ENCODE measurements at regions not wholly inside any gene's neighbourhood (a gene's known extent, or its start where the extent isn't known, plus 50 kb on each side); places are given as distances from the start of the nearest gene placed in this dataset.
"Not testable (repeated sequence)": the region's sequence is repeated elsewhere in the genome, so short reads cannot be mapped to it uniquely, and the experiment has no call there.

DNA sequence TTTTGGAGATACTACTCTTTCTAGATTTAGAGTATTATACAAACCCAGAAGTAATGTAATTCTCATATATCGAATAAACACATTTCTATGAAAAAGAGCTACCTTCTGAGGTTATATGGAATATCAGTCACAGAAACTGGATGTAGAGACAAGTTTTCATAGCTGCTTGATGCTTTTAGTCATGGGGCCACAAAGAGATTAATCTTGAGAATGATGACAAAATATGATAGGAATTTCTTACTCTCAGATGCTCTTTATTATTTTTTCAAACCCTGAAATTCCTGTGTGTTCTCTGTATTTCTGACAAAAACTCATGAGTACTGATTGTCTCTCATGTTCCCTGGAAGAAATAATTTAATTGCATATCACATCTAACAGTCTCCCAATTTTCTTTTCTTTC is 662.5 kb downstream of the RAPGEF2 start:
- DNase-seq = no peak
- intact Hi-C loops (cut with DNase I) = no loop called here

DNA sequence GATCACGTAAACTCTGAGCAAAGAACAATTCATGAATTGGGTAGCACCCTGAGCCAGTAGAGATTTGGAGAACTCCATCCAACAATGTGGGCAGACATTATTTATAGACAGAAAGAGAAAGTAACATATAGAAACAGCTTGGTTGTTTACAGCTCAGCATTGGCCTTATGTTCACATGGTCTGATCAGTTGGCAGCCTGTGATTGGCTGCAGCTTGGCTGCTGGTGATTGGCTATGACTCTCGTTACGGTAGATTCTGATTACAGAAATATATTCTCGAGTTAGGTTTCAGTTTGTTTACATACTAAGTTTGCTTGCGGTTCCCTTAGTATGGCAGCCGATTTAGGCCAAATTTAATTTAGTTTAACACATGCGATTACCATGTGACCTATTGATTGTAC is 663.4 kb downstream of the RAPGEF2 start:
- intact Hi-C loops (cut with DNase I) = no loop called here
- no peak for DNase-seq

DNA sequence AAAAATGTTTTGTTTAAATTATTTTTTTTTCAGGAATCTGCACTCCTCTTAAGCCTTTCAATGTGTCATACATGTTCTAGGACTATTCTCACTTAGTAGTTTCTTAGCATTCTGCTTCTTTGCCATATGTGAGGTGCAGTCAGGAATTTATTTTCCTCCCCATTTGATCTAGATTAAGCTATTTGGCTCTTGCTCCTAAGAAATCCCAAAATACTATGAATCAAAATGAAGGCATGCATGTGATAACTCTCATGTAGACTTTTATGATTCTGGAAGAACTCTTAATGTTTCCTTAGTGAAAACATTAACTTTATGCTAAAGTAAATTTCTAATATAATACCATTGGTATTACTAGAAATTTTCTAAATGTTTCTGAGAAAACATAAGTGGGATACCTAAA is 664.5 kb downstream of the RAPGEF2 start:
- intact Hi-C loops (cut with DNase I) = no loop called here
- no peak for DNase-seq

DNA sequence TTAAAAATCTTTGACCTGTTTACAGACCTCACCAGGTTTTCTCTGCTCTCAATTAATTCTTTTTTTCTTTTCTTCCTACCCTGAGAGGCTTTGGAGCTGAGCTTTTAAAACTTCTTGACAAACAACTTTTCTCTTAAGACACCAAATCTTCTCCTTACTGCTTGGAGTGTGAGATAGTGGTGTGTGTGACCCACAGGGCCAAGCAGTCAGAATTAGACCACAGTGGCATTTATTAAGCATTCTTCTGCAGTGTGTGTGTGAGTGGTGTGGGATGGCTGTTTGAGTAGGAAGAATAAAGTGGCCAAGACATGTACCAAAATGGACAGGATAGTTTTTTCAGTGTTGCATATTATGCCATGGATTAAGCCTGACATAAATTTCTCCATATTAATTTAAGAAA is 665.1 kb downstream of the RAPGEF2 start:
- DNase-seq = no peak
- intact Hi-C loops (cut with DNase I) = no loop called here

DNA sequence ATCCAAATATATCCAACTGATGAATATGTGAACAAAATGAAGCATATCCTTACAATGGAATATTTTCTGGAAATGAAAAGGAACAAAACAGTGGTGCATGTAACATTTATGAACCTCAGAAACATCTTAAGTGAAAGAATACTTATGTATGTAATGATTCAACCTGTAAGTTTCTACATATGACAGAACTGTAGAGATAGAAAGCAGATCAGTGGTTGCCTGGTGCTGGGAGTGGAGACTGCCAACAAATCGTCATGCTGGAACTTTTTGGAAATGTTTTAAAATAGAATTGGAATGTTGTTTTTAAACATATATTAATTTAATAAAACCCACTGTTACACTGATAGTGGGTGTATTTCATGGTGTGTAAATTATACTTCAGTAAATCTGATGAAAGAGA is 667.5 kb downstream of the RAPGEF2 start:
- intact Hi-C loops (cut with DNase I) = no loop called here
- no peak for DNase-seq

DNA sequence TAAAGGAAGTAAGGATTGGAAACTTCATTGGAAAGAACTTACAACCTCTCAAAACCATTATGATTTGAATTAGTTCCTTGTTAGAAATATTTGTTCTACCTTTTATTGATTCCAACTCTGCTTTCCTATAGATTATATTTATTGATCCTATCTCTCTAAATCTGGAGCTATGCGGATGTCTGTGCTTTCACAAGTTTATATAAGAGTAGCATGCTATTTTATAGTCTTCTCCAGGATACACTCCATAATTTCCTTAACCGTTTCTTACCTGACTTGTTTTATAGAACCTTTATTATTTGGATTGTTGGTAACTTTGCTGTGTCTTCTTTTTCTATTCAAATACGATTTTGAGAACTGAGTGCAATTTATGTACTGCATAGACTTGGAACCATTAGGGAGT is 668.1 kb downstream of the RAPGEF2 start:
- intact Hi-C loops (cut with DNase I) = no loop called here
- no peak for DNase-seq

DNA sequence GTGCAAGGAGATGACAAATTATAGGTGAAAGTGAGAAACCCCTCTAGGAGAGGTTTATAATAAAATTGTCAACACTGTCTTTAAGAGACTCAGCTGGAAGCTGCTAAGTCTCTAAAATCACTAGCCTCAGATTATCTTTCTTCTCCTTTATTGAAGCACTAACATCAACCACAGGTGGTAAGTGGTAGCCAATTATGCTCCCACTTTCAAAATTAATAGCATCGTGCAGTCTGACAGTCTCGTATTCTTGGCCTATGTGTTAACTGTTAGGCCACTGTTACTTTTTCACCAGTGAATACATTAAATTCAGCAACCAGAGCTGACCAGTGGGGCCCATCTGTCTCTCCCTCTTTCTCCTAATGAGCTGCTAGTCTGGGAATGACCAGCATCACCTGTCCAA is 674.1 kb downstream of the RAPGEF2 start:
- DNase-seq = no peak
- intact Hi-C loops (cut with DNase I) = no loop called here

DNA sequence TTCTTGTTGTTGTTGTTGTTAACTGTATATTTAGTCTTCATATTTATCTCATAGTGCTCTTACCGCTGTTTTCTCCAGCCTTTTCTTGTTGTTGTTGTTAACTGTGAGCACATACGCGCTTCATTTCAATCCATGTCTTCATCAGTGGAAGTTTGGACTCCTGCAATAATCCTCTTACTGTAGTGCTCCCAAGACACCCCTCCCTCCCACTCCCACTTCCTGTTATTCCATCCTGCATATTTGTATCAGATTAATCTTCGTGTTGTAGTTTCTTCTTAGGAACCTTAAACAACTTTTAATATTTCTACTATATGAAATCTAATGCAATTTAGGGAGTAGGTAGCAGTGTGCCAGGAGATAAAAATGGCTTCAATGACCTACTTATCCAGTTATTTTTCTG is 674.8 kb downstream of the RAPGEF2 start:
- intact Hi-C loops (cut with DNase I) = no loop called here
- DNase-seq = no peak

DNA sequence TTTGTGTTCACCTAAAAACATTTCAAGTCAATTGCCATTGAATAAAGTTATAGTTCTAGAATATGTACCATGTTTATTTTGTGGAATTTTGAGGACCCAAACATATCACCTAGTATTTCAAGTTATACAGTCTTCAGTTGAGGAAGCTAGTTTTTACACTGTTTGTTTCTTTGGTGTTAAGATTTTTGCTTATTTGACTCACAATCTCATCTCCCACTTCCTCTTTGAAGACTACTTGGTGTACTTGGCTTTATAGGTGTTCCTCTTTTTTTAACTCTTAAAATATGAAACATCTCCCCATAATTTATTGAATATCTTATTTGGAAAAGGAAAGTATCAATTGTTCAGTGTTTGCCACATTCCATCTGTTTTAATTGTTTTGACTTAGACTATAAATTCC is 675.4 kb downstream of the RAPGEF2 start:
- intact Hi-C loops (cut with DNase I) = no loop called here
- DNase-seq = no peak

DNA sequence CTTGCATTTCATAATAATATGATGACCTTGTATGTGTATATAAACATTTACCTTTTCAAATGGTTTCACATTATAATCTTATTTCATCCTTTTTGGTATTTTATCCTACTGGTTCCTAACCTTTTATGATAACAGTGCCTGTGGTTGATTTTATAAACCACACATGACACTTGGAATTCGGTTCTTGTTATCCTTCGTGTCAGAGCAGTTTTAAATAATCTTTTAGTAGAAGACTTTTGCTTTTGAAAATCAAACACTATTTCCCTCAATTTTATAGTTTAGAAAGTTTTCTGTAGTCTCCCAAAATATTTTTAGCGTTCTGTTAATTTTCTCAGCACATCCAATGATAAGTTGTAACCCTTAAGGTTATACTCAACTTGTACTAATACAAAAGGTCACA is 676.8 kb downstream of the RAPGEF2 start:
- no peak for DNase-seq
- intact Hi-C loops (cut with DNase I) = no loop called here

DNA sequence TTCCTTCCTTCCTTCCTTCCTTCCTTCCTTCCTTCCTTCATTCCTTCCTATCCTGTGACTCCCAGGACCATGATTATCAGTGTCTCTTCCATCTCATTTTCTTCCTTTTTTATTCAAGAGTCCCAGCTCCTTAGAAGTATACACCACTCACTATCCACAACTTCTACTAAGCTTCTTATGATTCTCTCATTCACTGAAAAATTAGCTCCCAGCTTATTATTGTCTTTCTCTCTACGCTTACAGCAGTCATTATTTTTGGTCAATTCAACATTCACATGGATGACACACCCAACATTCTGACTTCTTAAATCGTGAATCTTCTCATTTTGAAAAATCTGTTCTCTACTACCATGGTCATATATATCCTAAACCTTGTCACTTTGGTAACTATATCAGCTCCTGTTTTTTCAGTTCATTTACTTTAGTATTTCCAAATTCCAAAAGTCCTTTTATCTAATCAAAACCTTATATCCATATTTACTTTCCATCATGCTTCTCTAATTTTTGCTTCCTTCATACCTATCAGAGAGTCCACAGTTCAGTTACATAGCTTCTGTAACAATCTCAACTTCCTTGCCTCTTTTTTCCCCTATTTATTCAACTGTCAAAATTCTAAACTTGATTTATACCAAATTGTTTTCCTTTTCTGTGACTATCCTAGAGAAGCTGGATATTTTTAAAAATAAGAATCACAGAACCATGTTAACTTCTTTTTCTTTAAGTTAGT is 677.5 kb downstream of the RAPGEF2 start:
- no peak for DNase-seq
- intact Hi-C loops (cut with DNase I) = no loop called here

DNA sequence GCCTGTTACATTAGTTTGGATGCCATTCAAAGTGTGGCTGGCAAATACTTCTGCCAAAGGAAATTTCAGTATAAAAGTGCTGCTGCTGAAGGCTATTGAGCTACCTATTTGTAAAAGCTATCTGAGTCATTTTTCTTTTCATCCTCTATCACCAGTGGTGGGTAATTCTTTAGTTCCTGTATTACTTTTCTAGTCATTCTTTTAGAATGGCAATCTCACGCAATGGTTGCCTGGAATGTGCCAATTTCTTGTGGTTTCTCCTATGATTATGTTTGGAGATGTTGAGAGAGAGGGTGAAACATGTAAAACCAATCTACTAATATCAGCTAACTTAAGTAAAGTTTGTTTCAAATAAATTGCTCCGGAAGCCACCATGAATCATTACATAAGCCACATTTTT is 685.0 kb downstream of the RAPGEF2 start:
- DNase-seq = no peak
- intact Hi-C loops (cut with DNase I) = no loop called here

DNA sequence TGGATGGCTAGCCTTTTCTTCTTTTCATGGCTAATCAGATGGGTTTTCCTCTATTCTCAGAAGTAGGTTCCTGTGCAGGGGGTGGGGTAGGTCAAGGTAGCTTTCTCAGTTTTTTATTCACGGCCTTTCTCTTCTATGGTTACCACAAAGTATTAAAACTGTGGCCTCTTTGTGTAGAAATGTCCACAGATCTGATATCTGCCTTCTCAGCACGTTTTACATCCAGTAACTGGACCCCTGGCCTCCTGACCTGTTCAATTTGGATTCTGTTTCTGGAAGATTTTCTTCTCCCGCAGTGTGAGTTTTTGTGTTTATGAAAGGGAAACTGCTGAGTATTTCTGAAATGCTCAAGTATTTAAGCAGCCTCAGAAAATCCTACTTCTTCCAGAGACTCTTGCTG is 688.5 kb downstream of the RAPGEF2 start:
- DNase-seq = no peak
- intact Hi-C loops (cut with DNase I) = no loop called here

DNA sequence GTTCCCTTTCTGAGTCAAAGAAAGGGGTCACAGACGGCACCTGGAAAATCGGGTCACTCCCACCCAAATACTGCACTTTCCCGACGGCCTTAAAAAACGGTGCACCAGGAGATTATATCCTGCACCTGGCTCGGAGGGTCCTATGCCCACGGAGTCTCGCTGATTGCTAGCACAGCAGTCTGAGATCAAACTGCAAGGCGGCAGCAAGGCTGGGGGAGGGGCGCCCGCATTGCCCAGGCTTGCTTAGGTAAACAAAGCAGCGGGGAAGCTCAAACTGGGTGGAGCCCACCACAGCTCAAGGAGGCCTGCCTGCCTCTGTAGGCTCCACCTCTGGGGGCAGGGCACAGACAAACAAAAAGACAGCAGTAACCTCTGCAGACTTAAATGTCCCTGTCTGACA is 701.7 kb downstream of the RAPGEF2 start:
- DNase-seq; intact Hi-C loops (cut with DNase I): not testable (repeated sequence)

DNA sequence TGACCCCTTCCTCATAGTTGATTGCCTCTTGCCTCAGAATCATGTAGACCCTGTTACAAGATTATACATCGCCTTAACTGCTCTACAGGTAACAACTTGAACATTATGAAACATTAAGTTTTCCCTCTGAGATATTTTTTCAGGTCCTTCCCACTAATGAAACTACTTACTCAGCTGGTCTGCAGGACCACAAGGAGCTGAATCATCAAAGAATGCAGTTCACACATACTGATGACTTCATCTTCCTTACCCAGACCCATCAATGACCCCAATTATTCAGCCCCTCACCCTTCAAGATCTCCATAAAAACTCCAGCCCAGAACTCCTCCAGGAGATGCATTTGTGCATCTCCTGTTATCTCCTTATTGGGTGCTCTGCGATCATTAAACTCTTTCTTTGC is 720.9 kb downstream of the RAPGEF2 start:
- no peak for DNase-seq
- intact Hi-C loops (cut with DNase I) = no loop called here

DNA sequence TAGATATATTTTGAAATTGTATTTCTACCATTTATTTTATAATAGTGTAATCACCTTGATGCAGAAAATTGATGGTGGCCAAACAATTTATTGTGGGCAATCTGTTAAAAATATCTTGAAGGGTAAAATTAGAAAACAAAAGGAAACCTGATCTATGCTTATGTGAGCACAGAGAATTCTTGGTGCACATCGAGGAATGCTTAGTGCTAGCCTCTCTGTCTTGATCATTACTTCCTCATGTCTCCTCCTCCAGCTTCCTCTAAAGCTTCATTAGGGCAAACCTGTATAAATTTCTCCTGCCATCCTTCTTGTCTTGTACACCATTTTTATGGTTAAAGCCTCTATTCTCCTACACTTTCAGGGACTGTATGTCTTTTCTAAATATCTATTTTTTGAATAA is 725.8 kb downstream of the RAPGEF2 start:
- intact Hi-C loops (cut with DNase I) = no loop called here
- no peak for DNase-seq

DNA sequence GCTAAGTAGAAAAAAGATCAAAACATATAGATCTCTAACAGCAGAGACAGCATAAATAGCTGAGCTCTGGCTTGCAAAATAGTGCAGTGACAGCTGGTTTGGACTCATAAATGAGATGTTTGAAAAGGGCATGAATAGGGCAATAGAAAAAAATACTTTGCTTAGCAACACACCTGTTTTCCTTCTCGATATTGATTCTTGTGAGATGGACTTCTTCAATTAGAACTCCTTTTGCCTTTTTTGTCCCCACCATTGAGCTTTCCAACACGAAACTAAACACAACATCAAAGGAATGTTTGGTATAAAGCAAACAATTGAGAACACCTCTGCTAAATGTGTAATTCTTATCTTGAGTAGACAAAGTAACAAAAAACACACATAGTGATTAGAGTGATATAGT is 726.3 kb downstream of the RAPGEF2 start:
- intact Hi-C loops (cut with DNase I) = no loop called here
- DNase-seq = no peak

DNA sequence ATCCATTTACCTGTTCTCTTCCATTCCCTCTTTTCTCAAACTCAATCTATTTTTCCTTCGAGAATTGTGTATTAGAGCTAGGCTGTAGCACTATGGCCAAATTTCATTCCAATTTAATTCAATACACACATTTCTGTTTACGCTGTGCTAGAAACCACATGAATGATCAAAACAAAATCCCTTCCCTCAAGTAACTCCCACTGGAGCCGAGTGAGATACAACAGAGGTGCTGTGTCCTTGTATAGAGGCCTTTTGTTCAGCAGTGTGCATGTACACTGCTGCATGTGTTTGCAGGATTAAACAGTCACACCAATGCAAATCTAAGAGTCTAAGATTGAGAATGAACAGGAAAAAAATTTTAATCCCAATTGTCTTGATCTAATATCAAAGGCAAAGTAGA is 734.2 kb downstream of the RAPGEF2 start:
- peak in 9 of 42 donors; percentile 1 to 24 (median 8) for DNase-seq
- intact Hi-C loops (cut with DNase I) = no loop called here

DNA sequence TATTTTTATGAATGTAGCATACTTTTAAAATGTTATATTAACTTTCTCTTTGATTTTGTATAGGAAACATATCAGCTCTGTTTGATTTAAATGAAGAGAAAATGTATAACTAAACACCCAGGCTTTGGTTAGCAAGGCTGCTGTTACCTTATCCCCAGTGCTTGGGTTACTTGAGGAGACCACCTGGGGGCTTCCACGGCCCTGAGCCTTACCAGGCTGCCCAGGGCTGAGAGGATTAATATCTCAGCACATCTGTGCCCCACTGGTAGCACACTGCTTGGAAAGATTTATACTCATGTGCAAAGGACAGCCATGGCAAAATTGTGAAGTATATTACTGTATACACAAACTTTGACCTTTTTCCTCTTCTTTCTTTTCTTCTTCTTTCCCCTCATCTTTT is 752.9 kb downstream of the RAPGEF2 start:
- no peak for DNase-seq
- intact Hi-C loops (cut with DNase I) = no loop called here

DNA sequence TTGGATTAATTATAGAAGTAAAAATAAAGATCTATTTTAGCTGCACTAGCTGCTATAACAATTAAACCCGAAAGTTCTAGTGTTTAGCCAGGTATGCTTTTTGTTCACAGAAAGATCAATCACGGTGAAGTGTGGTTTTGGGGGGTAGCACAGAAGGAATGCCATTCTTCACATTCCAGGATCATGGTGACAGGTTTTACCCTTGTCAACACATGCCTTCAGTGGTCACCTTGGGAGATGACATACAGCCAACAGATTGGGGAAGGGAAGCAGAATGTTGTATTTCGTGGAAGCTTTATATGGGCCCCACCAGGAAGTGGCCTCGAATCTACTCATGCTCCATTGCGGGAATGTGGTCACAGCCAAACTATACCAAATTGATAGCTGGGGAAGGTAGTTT is 753.6 kb downstream of the RAPGEF2 start:
- intact Hi-C loops (cut with DNase I) = no loop called here
- no peak for DNase-seq

DNA sequence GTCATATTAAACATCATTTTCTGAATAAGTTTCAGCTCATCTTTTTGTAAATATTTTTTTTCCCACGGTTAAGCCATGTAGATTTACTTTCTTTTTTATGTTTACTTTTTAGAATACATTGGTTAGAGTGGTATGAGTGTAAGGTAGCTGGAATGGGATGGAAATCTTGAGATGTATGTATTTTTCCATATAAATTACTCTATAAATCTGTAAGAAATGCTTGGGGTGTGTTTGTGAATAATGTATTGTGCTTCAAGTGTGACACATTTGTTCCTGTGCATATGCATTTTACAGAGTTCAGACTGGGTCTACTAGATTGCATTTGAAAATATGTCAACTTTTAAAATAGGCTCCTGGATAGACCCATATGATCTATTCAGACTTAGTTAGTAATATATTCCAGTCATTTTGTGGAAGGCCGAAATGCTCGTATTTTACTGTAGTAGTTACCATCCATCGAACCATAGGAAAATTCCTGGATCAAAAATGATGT is 756.8 kb downstream of the RAPGEF2 start:
- intact Hi-C loops (cut with DNase I) = no loop called here
- no peak for DNase-seq

DNA sequence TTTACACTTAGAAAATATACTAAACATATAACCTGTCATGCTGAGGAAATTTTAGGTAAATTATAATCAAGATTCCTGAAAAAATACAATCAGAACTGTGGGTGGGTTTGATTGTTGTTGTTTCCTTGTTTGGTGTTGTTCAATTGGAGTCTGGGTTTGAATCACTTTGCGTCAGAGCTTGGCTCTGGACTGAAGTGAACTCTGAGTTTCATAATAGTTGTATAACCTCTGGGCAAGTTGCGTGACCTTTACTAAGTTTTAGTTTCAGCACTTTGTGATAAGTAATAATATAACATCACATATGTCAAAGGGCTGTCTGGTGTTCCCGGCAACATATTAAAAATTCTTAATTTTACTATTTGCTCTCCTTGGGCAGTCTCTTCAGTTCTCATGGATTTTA is 758.1 kb downstream of the RAPGEF2 start:
- intact Hi-C loops (cut with DNase I) = no loop called here
- DNase-seq = no peak
